ENCODE measurements at regions not wholly inside any gene's neighbourhood (a gene's known extent, or its start where the extent isn't known, plus 50 kb on each side); places are given as distances from the start of the nearest gene placed in this dataset.
"Not testable (repeated sequence)": the region's sequence is repeated elsewhere in the genome, so short reads cannot be mapped to it uniquely, and the experiment has no call there.

GRCh38 chr9:85298499-85298898 is 443.3 kb downstream of the AGTPBP1 start:
- H3K9me3 Mint-ChIP-seq = peaks cover 8% of the 10 kb centered on the region
- Histone ChIP-seq H3K36me3 (ENCODE audit: insufficient read depth, low read length) (no peaks in the 10 kb centered on the region), H3K4me1 (ENCODE audit: insufficient read depth, low read length) (no peaks in the 10 kb centered on the region), H3K27me3 (ENCODE audit: control insufficient read depth in 1 of 2, insufficient read depth in 2 of 2, low read length in 2 of 2) (peaks cover 0 to 8% of the 10 kb centered on the region in 2 experiments), H3K4me3 (ENCODE audit: low read length) (no peak overlapping the region), H3K27ac (ENCODE audit: low read depth in 1 of 2, low read length in 2 of 2) (no peak overlapping the region), H3K9me3 (ENCODE audit: control insufficient read depth in 1 of 2, insufficient read depth in 1 of 2, low read length in 2 of 2) (no peaks in the 10 kb centered on the region)
- H3K4me3 Mint-ChIP-seq = no peak overlapping the region
- H3K27ac Mint-ChIP-seq = no peak overlapping the region
- H3K36me3 Mint-ChIP-seq (ENCODE audit: low read depth) = no peaks in the 10 kb centered on the region
- CTCF ChIA-PET = interaction anchor here (1.2 kb wide), 1 partner anchor 37 kb away, joined by 3 read pairs; no protein-coding TSS in a partner anchor
- DNase-seq = no peak
- peaks cover 36% of the 10 kb centered on the region for H3K27me3 Mint-ChIP-seq
- no peak for ATAC-seq (ENCODE audit: poor library complexity)
- no peak for TF ChIP-seq CTCF (IDR thresholded peaks at IDR 0.05)
- POLR2A ChIA-PET = no interaction called here
- H3K4me1 Mint-ChIP-seq (ENCODE audit: low read depth) = no peaks in the 10 kb centered on the region
- intact Hi-C loops (cut with DNase I, micrococcal nuclease) = no loop called here

- H3K9me3 ChIP-seq (ENCODE audit: control insufficient read depth in 1 of 2, insufficient read depth in 1 of 2, low read length in 2 of 2); H3K36me3 ChIP-seq (ENCODE audit: insufficient read depth, low read length); H3K27ac Mint-ChIP-seq; H3K36me3 Mint-ChIP-seq (ENCODE audit: low read depth); DNase-seq; H3K9me3 Mint-ChIP-seq; H3K27ac ChIP-seq (ENCODE audit: low read depth in 1 of 2, low read length in 2 of 2); H3K4me1 ChIP-seq (ENCODE audit: insufficient read depth, low read length); ATAC-seq (ENCODE audit: poor library complexity); H3K4me3 Mint-ChIP-seq; H3K4me3 ChIP-seq (ENCODE audit: low read length); POLR2A ChIA-PET; H3K27me3 ChIP-seq (ENCODE audit: control insufficient read depth in 1 of 2, insufficient read depth in 2 of 2, low read length in 2 of 2); intact Hi-C loops (cut with DNase I, micrococcal nuclease); CTCF ChIA-PET: not testable (repeated sequence)
- Mint-ChIP-seq H3K27me3 (peaks cover 36% of the 10 kb centered on the region), H3K4me1 (ENCODE audit: low read depth) (peaks cover 18% of the 10 kb centered on the region)
Observed at GRCh38 chr9:85295244-85295643, 446.5 kb downstream of the AGTPBP1 start.

GRCh38 chr9:85292261-85292660 is 449.5 kb downstream of the AGTPBP1 start:
- H3K27ac ChIP-seq (ENCODE audit: low read depth in 1 of 2, low read length in 2 of 2) = no peak overlapping the region
- no peak overlapping the region for H3K27ac Mint-ChIP-seq

More at GRCh38 chr9:85292261-85292660, 449.5 kb downstream of the AGTPBP1 start:
- H3K27me3 ChIP-seq (ENCODE audit: control insufficient read depth in 1 of 2, insufficient read depth in 2 of 2, low read length in 2 of 2) = peaks cover 0 to 3% of the 10 kb centered on the region in 2 experiments
- Mint-ChIP-seq H3K4me3 (no peak overlapping the region), H3K9me3 (peaks cover 3% of the 10 kb centered on the region), H3K27me3 (peaks cover 23% of the 10 kb centered on the region), H3K4me1 (ENCODE audit: low read depth) (peaks cover 22% of the 10 kb centered on the region), H3K36me3 (ENCODE audit: low read depth) (no peaks in the 10 kb centered on the region)
- TF ChIP-seq CTCF (IDR thresholded peaks at IDR 0.05) = no peak
- POLR2A ChIA-PET = no interaction called here
- peaks cover 4% of the 10 kb centered on the region for H3K4me1 ChIP-seq (ENCODE audit: insufficient read depth, low read length)
- peaks cover 0 to 8% of the 10 kb centered on the region in 2 experiments for H3K9me3 ChIP-seq (ENCODE audit: control insufficient read depth in 1 of 2, insufficient read depth in 1 of 2, low read length in 2 of 2)
- intact Hi-C loops (cut with DNase I, micrococcal nuclease) = no loop called here
- ATAC-seq (ENCODE audit: poor library complexity) (no peak), DNase-seq (no peak)
- CTCF ChIA-PET = no interaction called here
- H3K36me3 ChIP-seq (ENCODE audit: insufficient read depth, low read length) = no peaks in the 10 kb centered on the region
- H3K4me3 ChIP-seq (ENCODE audit: low read length) = no peak overlapping the region
